ENCODE measurements at regions not wholly inside any gene's neighbourhood (a gene's known extent, or its start where the extent isn't known, plus 50 kb on each side); places are given as distances from the start of the nearest gene placed in this dataset.
"Not testable (repeated sequence)": the region's sequence is repeated elsewhere in the genome, so short reads cannot be mapped to it uniquely, and the experiment has no call there.

DNA sequence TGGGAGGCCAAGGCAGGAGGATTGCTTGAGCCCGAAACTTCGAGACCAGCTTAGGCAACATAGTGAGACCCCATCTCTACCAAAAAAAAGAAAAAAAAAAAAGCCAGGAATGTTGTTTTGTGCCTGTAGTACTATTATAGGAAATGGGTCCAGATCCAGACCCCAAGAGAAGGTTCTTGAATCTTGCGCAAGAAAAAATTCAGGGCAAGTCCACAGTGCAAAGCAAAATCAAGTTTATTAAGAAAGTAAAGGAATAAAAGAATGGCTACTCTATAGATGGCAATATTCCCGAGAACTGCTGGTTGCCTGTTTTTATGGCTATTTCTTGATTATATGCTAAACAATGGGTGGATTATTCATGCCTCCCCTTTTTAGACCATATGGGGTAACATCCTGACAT lies 51.2 kb upstream of the RDX start:
- TF ChIP-seq, protein P1, sequence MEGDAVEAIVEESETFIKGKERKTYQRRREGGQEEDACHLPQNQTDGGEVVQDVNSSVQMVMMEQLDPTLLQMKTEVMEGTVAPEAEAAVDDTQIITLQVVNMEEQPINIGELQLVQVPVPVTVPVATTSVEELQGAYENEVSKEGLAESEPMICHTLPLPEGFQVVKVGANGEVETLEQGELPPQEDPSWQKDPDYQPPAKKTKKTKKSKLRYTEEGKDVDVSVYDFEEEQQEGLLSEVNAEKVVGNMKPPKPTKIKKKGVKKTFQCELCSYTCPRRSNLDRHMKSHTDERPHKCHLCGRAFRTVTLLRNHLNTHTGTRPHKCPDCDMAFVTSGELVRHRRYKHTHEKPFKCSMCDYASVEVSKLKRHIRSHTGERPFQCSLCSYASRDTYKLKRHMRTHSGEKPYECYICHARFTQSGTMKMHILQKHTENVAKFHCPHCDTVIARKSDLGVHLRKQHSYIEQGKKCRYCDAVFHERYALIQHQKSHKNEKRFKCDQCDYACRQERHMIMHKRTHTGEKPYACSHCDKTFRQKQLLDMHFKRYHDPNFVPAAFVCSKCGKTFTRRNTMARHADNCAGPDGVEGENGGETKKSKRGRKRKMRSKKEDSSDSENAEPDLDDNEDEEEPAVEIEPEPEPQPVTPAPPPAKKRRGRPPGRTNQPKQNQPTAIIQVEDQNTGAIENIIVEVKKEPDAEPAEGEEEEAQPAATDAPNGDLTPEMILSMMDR (IDR thresholded peaks at IDR 0.05; ENCODE audit: insufficient read depth, missing control alignments): no peak
- DNase-seq (ENCODE audit: insufficient read length, low spot score) (no peak), FAIRE-seq (no peak)

DNA sequence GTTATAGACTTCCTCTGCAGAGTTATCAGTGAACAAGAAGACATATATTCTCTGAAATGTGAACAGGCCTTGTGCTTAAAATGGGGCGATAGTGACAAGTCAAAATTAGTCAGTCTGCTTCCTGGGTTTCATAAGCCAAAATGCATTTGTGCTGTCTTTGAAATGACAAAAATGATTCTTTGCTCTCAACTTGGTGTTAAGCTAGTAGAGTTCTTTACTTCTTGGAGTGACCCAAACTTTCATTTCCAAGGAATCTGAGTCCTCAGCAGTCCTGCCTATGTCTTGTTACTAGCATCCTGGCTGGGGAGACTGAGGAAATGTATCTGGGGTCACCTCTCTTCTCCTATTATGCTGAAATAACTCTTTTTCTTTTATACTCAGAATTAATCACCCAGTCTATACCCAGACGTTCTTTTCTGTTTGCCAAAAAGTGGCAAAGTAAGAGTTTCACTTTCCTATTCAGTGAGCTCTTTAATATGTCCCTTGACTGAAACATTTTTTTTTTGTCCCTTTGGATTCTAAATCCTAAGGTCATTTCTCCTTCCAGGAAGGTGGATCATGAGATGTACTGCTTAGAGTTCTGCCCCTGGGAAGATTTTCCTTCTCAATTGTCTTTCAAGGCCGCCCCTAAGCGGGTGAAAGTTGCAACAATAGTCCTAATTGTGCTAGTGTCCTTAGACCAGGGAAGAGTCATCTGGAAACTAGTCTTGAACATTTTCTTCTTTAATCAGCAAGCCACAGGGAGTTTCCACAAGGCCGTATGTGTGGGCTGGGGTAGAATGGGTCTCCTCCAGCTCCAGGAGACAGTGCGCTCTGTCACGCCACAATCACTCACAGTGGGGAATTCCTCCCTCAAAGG lies 53.0 kb upstream of the RDX start:
- TF ChIP-seq, protein P1 (IDR thresholded peaks at IDR 0.05; ENCODE audit: insufficient read depth, missing control alignments): no peak
- FAIRE-seq (no peak), DNase-seq (ENCODE audit: insufficient read length, low spot score) (no peak)

DNA sequence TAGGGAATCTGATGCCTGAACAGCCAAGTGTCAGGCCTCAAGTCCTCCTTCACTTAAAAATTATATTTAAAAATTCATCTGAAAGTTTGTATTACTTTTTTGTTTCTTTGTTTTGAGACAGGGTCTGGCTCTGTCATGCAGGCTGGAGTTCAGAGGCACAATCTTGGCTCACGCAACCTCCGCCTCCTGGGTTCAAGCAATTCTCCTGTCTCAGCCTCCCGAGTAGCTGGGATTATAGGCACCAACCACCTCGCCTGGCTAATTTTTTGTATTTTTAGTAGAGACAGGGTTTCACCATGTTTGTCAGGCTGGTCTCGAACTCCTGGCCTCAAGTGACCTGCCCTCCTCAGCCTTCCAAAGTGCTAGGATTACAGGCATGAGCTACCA lies 53.6 kb upstream of the RDX start:
- not testable (repeated sequence) for FAIRE-seq; DNase-seq (ENCODE audit: insufficient read length, low spot score)

DNA sequence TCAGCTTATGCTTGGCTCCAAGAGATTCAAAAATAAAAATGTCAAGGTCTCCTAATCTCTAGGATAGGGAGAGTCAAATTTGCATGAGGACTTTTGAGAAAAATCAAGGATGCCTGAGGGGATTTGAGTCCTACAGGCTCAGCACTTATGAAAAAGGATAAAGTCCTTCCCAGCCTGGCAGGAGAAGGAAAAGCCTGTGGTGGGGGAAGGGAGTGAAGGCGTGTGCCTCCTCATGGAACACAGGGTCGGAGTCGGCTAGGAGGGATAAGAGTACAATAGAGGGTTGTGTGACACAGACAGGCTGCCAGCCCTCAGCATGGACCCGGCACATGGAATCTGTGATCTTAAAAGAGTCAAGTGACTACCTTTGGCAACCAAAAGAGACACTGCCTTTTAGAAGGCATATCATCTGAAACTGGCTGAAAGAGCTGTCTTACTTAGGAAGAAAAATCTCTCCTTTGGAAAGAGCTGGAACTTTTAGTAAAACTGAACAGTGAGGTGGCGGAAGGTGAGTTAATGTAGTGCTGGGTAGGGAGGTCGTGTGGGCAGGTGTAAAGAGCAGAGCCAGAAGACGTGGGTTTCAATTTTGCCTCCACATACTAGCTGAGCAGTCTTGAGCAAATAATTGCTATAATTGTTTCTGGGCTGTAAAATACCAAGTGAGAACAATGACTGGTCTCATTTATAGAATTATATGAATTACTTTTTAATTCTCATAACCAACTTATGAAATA lies 58.8 kb upstream of the RDX start:
- DNase-seq (ENCODE audit: insufficient read length, low spot score): no peak
- FAIRE-seq: no peak
- TF ChIP-seq, protein P1 (IDR thresholded peaks at IDR 0.05; ENCODE audit: insufficient read depth, missing control alignments): no peak

DNA sequence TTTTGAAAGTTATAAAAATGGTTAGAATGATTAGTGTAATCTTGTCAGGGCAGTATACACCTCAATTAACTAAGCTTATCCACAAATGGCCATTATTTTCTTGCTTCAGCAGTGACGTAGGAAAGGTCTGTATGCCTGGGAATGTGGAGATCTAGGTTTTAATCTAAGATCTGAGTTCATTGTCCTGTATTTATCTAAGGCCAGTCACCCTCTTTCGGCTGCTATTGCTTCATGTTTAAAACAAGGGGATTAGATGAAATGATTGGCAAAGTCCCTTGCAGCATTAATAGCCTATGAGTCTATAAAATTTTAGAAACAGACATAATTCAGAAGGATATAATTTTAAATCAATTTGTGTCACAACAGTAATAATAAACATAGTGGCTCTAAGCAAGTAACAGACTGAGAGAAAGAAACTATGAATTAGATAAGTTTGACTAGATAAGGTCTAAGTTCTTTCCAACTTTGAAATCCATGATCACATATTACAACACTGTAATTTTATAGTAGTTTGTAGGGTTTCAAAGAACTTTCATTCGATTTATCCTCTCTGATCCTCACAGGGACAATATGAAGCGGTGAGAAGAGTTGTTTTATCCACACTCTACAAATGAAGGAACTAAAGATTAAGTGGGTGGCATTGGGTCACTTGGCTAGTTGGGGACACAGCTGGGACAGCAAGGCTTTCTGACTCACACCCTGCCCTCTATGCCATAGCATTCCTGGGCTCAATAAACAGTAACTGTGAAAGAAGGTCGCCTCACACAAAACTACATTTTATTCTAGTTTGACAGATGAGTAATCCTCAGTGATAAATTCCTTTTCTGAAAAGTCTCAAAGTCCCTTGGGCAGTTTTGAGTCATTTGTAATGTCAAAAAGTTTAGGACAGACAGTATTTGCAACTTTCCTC lies 60.6 kb upstream of the RDX start:
- no peak for DNase-seq (ENCODE audit: insufficient read length, low spot score)
- TF ChIP-seq, protein P1 (IDR thresholded peaks at IDR 0.05; ENCODE audit: insufficient read depth, missing control alignments): no peak
- FAIRE-seq: no peak

DNA sequence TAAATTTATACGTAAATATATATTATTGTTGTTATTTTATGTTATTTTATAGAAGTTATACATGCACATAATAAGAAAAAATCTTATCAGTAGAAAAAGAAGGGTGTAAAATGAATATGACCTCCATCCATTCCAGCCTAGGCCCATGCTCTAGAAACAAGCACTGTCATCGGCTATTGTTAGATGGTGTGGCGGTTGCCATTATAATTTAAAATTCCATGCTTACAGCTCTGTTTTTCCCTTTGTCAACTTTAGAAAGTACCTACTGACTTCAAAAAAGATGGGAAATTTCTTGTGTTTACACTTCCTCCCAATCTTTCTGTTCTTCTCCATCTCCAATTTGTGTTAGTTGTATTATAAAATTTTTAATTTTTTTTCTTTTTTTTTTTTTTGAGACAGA lies 61.9 kb upstream of the RDX start:
- FAIRE-seq (no peak), DNase-seq (ENCODE audit: insufficient read length, low spot score) (no peak)
- TF ChIP-seq, protein P1 (IDR thresholded peaks at IDR 0.05; ENCODE audit: insufficient read depth, missing control alignments): no peak

DNA sequence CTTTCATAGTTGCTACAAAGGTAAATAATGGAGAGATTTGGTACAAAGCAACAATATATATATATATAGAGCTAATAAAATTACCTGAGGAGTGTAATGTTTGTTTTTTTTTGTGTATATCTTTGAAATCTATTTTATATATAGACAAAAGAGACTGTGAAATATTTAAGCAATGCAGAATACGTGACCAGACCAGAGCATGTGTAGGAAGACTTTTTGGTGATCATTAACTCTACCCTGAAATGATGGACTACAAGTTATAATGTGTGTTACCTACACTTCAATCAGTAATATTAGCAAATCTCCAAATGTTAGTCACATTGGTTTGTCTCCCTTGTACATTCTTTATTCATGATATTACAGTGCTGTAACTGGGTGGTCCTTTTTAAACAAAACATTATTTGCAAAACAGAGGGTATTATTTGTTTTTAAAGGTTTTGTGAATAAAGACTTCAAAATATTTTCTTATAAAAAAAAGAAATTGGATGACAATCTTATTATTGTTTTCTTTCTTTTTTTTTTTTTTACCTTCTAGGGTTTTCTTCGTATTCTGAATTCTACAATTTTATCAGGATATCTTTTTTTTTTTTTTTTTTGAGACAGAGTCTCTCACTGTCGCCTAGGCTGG lies 64.5 kb upstream of the RDX start:
- not testable (repeated sequence) for DNase-seq (ENCODE audit: insufficient read length, low spot score); FAIRE-seq

All from D721Med (cell line).